H1 (cell line): ENCODE measurements at regions not wholly inside any gene's neighbourhood (a gene's known extent, or its start where the extent isn't known, plus 50 kb on each side); places are given as distances from the start of the nearest gene placed in this dataset.

Experiments used
- CTCF ChIA-PET: fragments of 300-600 bp; sonication (Branson Sonifier 250); formaldehyde crosslinking; loops from one replicate; lab custom pipeline; 2021; ENCODE audit not compliant: partially characterized antibody; lab: Charles Lee
- POLR2A ChIA-PET: fragments of 300-600 bp; sonication (Branson Sonifier 250); formaldehyde crosslinking; loops from one replicate; lab custom pipeline; 2021; ENCODE audit warnings: inconsistent platforms; ENCODE audit not compliant: partially characterized antibody; lab: Charles Lee
- DNase-seq, 2 experiments: peaks; one replicate each; pipeline versions ENCODE4 v3.0.0 to v3.0.0-alpha.2; 2010 to 2022; ENCODE audit warnings: low spot score in 2 of 2, low read depth in 1 of 2, mixed read lengths in 1 of 2
- FAIRE-seq: peaks from 2 replicates; lab custom pipeline; 2011; peaks lifted over from hg19 to GRCh38; lab: Jason Lieb, UNC
- H2AFZ ChIP-seq: 2 replicates; pipeline ENCODE4 v1.8.1; 2012; ENCODE audit warnings: low read length, inconsistent platforms
- H2AK5ac ChIP-seq: 2 replicates; pipeline ENCODE4 v1.6.1; 2013; ENCODE audit warnings: low read depth, low read length
- H2BK120ac ChIP-seq: replicated peaks from 2 replicates; pipeline ENCODE3; 2013; ENCODE audit warnings: low read depth, low read length, inconsistent platforms
- H2BK12ac ChIP-seq: 2 replicates; pipeline ENCODE4 v1.6.1; 2013; ENCODE audit warnings: low read depth, low read length
- H2BK15ac ChIP-seq: 2 replicates; pipeline ENCODE4 v1.6.1; 2013; ENCODE audit warnings: low read length
- H2BK20ac ChIP-seq: 2 replicates; pipeline ENCODE4 v1.6.1; 2013; ENCODE audit warnings: low read length
- H2BK5ac ChIP-seq: 2 replicates; pipeline ENCODE4 v1.6.1; 2013; ENCODE audit warnings: low read depth, low read length
- H3K14ac ChIP-seq: 2 replicates; pipeline ENCODE4 v1.6.1; 2013; ENCODE audit warnings: inconsistent platforms; ENCODE audit not compliant: insufficient read length
- H3K18ac ChIP-seq: 2 replicates; pipeline ENCODE4 v1.6.1; 2013; ENCODE audit warnings: low read length; ENCODE audit errors: extremely low read depth
- H3K23ac ChIP-seq: 2 replicates; pipeline ENCODE4 v1.6.1; 2013; ENCODE audit warnings: inconsistent platforms; ENCODE audit not compliant: insufficient read length
- H3K23me2 ChIP-seq: 2 replicates; pipeline ENCODE4 v1.6.1; 2013; ENCODE audit warnings: low read depth, low read length
- H3K27ac ChIP-seq: 2 replicates; pipeline ENCODE4 v1.6.1; 2011; ENCODE audit warnings: low read depth, low read length, inconsistent platforms
- H3K27me3 ChIP-seq, 4 experiments: replicated peaks in 1 of 4; 1 replicate in 1 of 4; 2 replicates in 3 of 4; pipeline versions ENCODE4 v1.6.1 to v1.8.1; 2011 to 2013; ENCODE audit warnings: low read length in 3 of 4, mild to moderate bottlenecking in 3 of 4, inconsistent platforms in 2 of 4, mixed read lengths in 2 of 4, moderate library complexity in 1 of 4; ENCODE audit not compliant: control insufficient read depth in 3 of 4, insufficient read depth in 3 of 4; ENCODE audit errors: extremely low read depth in 1 of 4
- H3K36me3 ChIP-seq, 4 experiments: 2 replicates each; pipeline versions ENCODE4 v1.6.1 to v1.8.1; 2011 to 2013; ENCODE audit warnings: mild to moderate bottlenecking in 4 of 4, low read length in 3 of 4, moderate library complexity in 2 of 4, control low read depth in 1 of 4, inconsistent platforms in 1 of 4; ENCODE audit not compliant: insufficient read depth in 4 of 4, control insufficient read depth in 2 of 4
- H3K4ac ChIP-seq: replicated peaks from 2 replicates; pipeline ENCODE3; 2013; ENCODE audit warnings: low read length, low read depth, mixed read lengths, inconsistent platforms; ENCODE audit not compliant: insufficient read length
- H3K4me1 ChIP-seq, 4 experiments: replicated peaks in 1 of 4; 1 replicate in 1 of 4; 2 replicates in 3 of 4; pipeline versions ENCODE4 v1.6.1 to v1.8.1; 2011 to 2013; ENCODE audit warnings: low read length in 3 of 4, inconsistent platforms in 2 of 4, mixed read lengths in 1 of 4; ENCODE audit not compliant: insufficient read depth in 4 of 4, control insufficient read depth in 3 of 4
- H3K4me2 ChIP-seq, 2 experiments: 2 replicates each; pipeline versions ENCODE4 v1.6.1 to v1.8.1; 2011 to 2013; ENCODE audit warnings: low read depth in 2 of 2, low read length in 2 of 2, control low read depth in 1 of 2, inconsistent platforms in 1 of 2, mild to moderate bottlenecking in 1 of 2; ENCODE audit not compliant: insufficient read depth in 1 of 2
- H3K4me3 ChIP-seq, 4 experiments: fragments of 200-600, 300-600 bp in 1 of 4; sonication (generic), shearing (Covaris generic), sonication (Bioruptor Twin) in 1 of 4; 2 replicates each; pipeline versions ENCODE4 v1.5.1 to v1.8.1; 2011 to 2016; ENCODE audit warnings: low read length in 4 of 4, low read depth in 3 of 4, control low read depth in 2 of 4, inconsistent platforms in 2 of 4, mild to moderate bottlenecking in 2 of 4, mixed read lengths in 1 of 4, moderate library complexity in 1 of 4; ENCODE audit not compliant: insufficient read depth in 2 of 4; ENCODE audit errors: extremely low read depth in 1 of 4
- H3K56ac ChIP-seq: replicated peaks from 2 replicates; pipeline ENCODE3; 2013; ENCODE audit warnings: low read depth, mild to moderate bottlenecking, mixed read lengths, low read length, inconsistent platforms; ENCODE audit not compliant: insufficient read length
- H3K79me1 ChIP-seq: 2 replicates; pipeline ENCODE4 v1.6.1; 2013; ENCODE audit warnings: low read depth, low read length, control low read depth
- H3K79me2 ChIP-seq, 2 experiments: 2 replicates each; pipeline versions ENCODE4 v1.6.1 to v1.8.1; 2012 to 2013; ENCODE audit warnings: low read length in 2 of 2, mild to moderate bottlenecking in 2 of 2, inconsistent platforms in 1 of 2; ENCODE audit not compliant: insufficient read depth in 2 of 2, control insufficient read depth in 1 of 2
- H3K9ac ChIP-seq, 4 experiments: replicated peaks in 1 of 4; 1 replicate in 1 of 4; 2 replicates in 3 of 4; pipeline versions ENCODE4 v1.6.1 to v1.8.1; 2011 to 2013; ENCODE audit warnings: low read depth in 3 of 4, low read length in 3 of 4, control low read depth in 2 of 4, mild to moderate bottlenecking in 2 of 4, moderate library complexity in 2 of 4, inconsistent platforms in 1 of 4; ENCODE audit errors: extremely low read depth in 1 of 4
- H3K9me3 ChIP-seq, 2 experiments: 2 replicates each; pipeline versions ENCODE4 v1.6.1 to v1.8.1; 2012 to 2013; ENCODE audit warnings: mild to moderate bottlenecking in 2 of 2, moderate library complexity in 2 of 2, control low read depth in 1 of 2, inconsistent platforms in 1 of 2, low read depth in 1 of 2, low read length in 1 of 2, mixed read lengths in 1 of 2; ENCODE audit not compliant: insufficient read depth in 2 of 2
- H4K20me1 ChIP-seq, 2 experiments: replicated peaks in 1 of 2; 2 replicates each; pipeline versions ENCODE3 to v1.8.1; 2011 to 2013; ENCODE audit warnings: inconsistent platforms in 2 of 2, low read length in 2 of 2, mild to moderate bottlenecking in 1 of 2; ENCODE audit not compliant: insufficient read depth in 2 of 2, control insufficient read depth in 1 of 2
- H4K5ac ChIP-seq: 2 replicates; pipeline ENCODE4 v1.6.1; 2013; ENCODE audit warnings: low read length, low read depth, mixed read lengths, inconsistent platforms; ENCODE audit not compliant: insufficient read length
- H4K8ac ChIP-seq: 2 replicates; pipeline ENCODE4 v1.8.0; 2013; ENCODE audit warnings: mild to moderate bottlenecking, moderate library complexity, low read length, inconsistent platforms; ENCODE audit not compliant: insufficient read depth; ENCODE audit errors: extremely low read depth
- H4K91ac ChIP-seq: replicated peaks from 2 replicates; pipeline ENCODE3; 2013; ENCODE audit warnings: low read length, mixed read lengths, inconsistent platforms; ENCODE audit not compliant: insufficient read length
- CEBPB ChIP-seq: IDR thresholded peaks from 2 replicates; pipeline ENCODE4 v1.6.1; 2012; ENCODE audit warnings: low read depth, low read length
- EP300 ChIP-seq, 2 experiments: IDR thresholded peaks; 1 replicate in 1 of 2; 2 replicates in 1 of 2; pipeline ENCODE4 v1.6.1; 2011 to 2012; ENCODE audit warnings: low read depth in 2 of 2, low read length in 2 of 2, mild to moderate bottlenecking in 2 of 2, borderline replicate concordance in 1 of 2, inconsistent platforms in 1 of 2, moderate library complexity in 1 of 2
- KDM4A ChIP-seq: IDR thresholded peaks from one replicate; pipeline ENCODE4 v1.7.1; 2012; ENCODE audit warnings: low read depth, mild to moderate bottlenecking, moderate library complexity, low read length, inconsistent platforms; ENCODE audit not compliant: severe bottlenecking
- POLR2AphosphoS5 ChIP-seq: IDR thresholded peaks from 2 replicates; pipeline ENCODE4 v1.6.1; 2011; ENCODE audit warnings: low read depth, low read length
- RFX5 ChIP-seq: IDR thresholded peaks from 2 replicates; pipeline ENCODE4 v1.6.1; 2011; ENCODE audit warnings: low read depth, low read length, improper control_type of control experiment, borderline replicate concordance
- SIN3A ChIP-seq, 2 experiments: IDR thresholded peaks in 1 of 2; conservative IDR thresholded peaks in 1 of 2; 2 replicates each; pipeline ENCODE4 v1.6.1; 2011 to 2012; ENCODE audit warnings: low read length in 2 of 2, improper control_type of control experiment in 1 of 2, low read depth in 1 of 2, mild to moderate bottlenecking in 1 of 2
- TEAD4 ChIP-seq: IDR thresholded peaks from 2 replicates; pipeline ENCODE4 v1.6.1; 2012; ENCODE audit warnings: low read depth, low read length, inconsistent platforms, mixed read lengths
- WGBS, 2 experiments: shearing (Covaris generic) in 1 of 2; methylation state at CpG; one replicate each; pipeline versions ENCODE4 v1.1.6 to v1.1.7; 2013 to 2015; ENCODE audit warnings: low lambda C conversion rate in 2 of 2, mixed read lengths in 2 of 2, inconsistent platforms in 1 of 2, low coverage in 1 of 2, missing lambda C conversion rate in 1 of 2; ENCODE audit not compliant: insufficient replicate concordance in 2 of 2, insufficient coverage in 1 of 2, insufficient read length in 1 of 2; ENCODE audit errors: extremely low coverage in 1 of 2, missing lambda C conversion rate in 1 of 2; 5-methylcytosine and 5-hydroxymethylcytosine counted together

GRCh38 chr2:207394203-207394781, 135.5 kb upstream of the CREB1 start:
- Histone ChIP-seq H2BK12ac (no peak overlapping the region), H3K4me3 (no peak overlapping the region), H2AFZ (no peak overlapping the region), H2AK5ac (no peak overlapping the region), H3K36me3 (no peaks in the 10 kb centered on the region), H3K4me1 (no peaks in the 10 kb centered on the region), H3K79me1 (no peaks in the 10 kb centered on the region), H3K14ac (no peak overlapping the region), H3K56ac (no peak overlapping the region), H3K79me2 (no peaks in the 10 kb centered on the region), H3K23ac (no peak overlapping the region), H4K20me1 (no peaks in the 10 kb centered on the region), H3K27ac (no peak overlapping the region), H2BK5ac (no peak overlapping the region), H3K4ac (no peak overlapping the region), H4K91ac (no peak overlapping the region), H4K5ac (no peak overlapping the region), H3K23me2 (no peaks in the 10 kb centered on the region), H4K8ac (no peak overlapping the region), H2BK15ac (no peak overlapping the region), H3K9me3 (no peaks in the 10 kb centered on the region), H3K4me2 (no peak overlapping the region), H3K27me3 (no peaks in the 10 kb centered on the region), H2BK120ac (no peak overlapping the region), H3K18ac (no peak overlapping the region), H2BK20ac (no peak overlapping the region), H3K9ac (no peak overlapping the region)
- no peak for FAIRE-seq
- DNase-seq, result no peak
- CTCF ChIA-PET, result interaction anchor here (0.9 kb wide), 1 partner anchor 24 kb away, joined by 3 read pairs; no protein-coding TSS in a partner anchor
- POLR2A ChIA-PET, result no interaction called here
- WGBS, 2 experiments, result 89% methylated on average over 4 of the region's 4 CpGs; no CpG with 5 or more reads in 1 of the 2 experiments
- TF ChIP-seq CEBPB (no peak), SIN3A (conservative IDR thresholded peaks at IDR 0.05 in 1 of 2, IDR thresholded peaks at IDR 0.05 in 1 of 2; ENCODE audit: low read depth in 1 of 2, low read length in 2 of 2) (no peak), RFX5 (no peak), TEAD4 (no peak), KDM4A (no peak), EP300 (IDR thresholded peaks at IDR 0.05; ENCODE audit: borderline replicate concordance in 1 of 2, low read depth in 2 of 2, low read length in 2 of 2) (no peak), POLR2AphosphoS5 (no peak)
